ENCODE measurements at regions not wholly inside any gene's neighbourhood (a gene's known extent, or its start where the extent isn't known, plus 50 kb on each side); places are given as distances from the start of the nearest gene placed in this dataset.

GRCh38 chr6:6746333-6746969, 157.9 kb downstream of the LY86 start:
- TF ChIP-seq, protein P1, sequence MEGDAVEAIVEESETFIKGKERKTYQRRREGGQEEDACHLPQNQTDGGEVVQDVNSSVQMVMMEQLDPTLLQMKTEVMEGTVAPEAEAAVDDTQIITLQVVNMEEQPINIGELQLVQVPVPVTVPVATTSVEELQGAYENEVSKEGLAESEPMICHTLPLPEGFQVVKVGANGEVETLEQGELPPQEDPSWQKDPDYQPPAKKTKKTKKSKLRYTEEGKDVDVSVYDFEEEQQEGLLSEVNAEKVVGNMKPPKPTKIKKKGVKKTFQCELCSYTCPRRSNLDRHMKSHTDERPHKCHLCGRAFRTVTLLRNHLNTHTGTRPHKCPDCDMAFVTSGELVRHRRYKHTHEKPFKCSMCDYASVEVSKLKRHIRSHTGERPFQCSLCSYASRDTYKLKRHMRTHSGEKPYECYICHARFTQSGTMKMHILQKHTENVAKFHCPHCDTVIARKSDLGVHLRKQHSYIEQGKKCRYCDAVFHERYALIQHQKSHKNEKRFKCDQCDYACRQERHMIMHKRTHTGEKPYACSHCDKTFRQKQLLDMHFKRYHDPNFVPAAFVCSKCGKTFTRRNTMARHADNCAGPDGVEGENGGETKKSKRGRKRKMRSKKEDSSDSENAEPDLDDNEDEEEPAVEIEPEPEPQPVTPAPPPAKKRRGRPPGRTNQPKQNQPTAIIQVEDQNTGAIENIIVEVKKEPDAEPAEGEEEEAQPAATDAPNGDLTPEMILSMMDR (IDR thresholded peaks at IDR 0.05; ENCODE audit: control extremely low read depth, extremely low read depth, low read depth, missing control alignments) = no peak
- CTCF ChIA-PET = no interaction called here
- POLR2A ChIA-PET = no interaction called here
- DNase-seq (ENCODE audit: extremely low spot score) = no peak

- no peak for DNase-seq (ENCODE audit: extremely low spot score)
- POLR2A ChIA-PET = no interaction called here
- CTCF ChIA-PET = no interaction called here
- TF ChIP-seq, protein P1 (IDR thresholded peaks at IDR 0.05; ENCODE audit: control extremely low read depth, extremely low read depth, low read depth, missing control alignments) = no peak
Measured at GRCh38 chr6:6746970-6747338, 158.4 kb downstream of the LY86 start.

- TF ChIP-seq, protein P1 (IDR thresholded peaks at IDR 0.05; ENCODE audit: control extremely low read depth, extremely low read depth, low read depth, missing control alignments) = no peak
- POLR2A ChIA-PET = no interaction called here
- no peak for DNase-seq (ENCODE audit: extremely low spot score)
- CTCF ChIA-PET = no interaction called here
Measured at GRCh38 chr6:6747371-6747770, 158.9 kb downstream of the LY86 start.

GRCh38 chr6:6748001-6748400, 159.5 kb downstream of the LY86 start:
- ChIA-PET POLR2A (no interaction called here), CTCF (no interaction called here)
- DNase-seq (ENCODE audit: extremely low spot score) = no peak
- TF ChIP-seq, protein P1 (IDR thresholded peaks at IDR 0.05; ENCODE audit: control extremely low read depth, extremely low read depth, low read depth, missing control alignments) = no peak

- CTCF ChIA-PET = interaction anchor here (1.6 to 2.5 kb wide), 3 partner anchors 10 to 26 kb away, joined by 5 to 11 read pairs (median 6); no protein-coding TSS in a partner anchor
- POLR2A ChIA-PET = no interaction called here
- TF ChIP-seq, protein P1 (IDR thresholded peaks at IDR 0.05; ENCODE audit: control extremely low read depth, extremely low read depth, low read depth, missing control alignments) = no peak
- no peak for DNase-seq (ENCODE audit: extremely low spot score)
Measured at GRCh38 chr6:6749702-6750491, 161.4 kb downstream of the LY86 start.

DNA sequence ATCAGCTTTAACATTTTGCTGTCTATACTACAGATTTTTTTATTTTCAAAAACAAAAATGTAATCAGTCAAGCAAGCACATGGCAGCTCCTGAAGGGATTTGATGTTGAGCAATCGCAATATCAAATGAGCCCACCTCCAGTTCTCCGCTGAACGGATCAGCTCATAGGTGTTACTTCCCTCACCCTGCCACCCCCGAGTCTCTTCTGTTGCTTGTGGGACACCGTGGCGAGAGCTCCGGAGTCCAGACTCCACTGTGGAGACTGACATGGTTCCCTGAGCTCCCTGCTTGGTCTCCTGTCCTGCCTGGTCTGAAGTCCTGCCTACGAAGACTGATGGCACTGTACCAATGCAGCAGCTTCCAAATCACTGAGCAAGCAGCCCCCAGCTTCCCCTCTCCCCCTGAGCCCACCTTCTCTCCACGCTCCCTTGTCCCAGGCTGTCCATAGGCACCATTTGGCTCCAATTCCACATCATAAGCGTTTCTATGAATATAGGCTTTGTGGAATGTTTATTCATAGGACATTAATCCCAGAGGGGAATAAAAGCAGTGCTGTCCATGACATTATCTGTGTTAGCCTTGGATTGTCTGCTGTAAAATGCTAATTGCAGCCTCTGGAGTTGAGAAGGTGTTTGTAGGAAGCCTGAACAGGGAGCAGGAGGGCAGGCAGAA, 162.2 kb downstream of the LY86 start:
- ChIA-PET POLR2A (no interaction called here), CTCF (interaction anchor here (1.1 to 2.5 kb wide), 4 partner anchors 9 to 74 kb away, joined by 3 to 11 read pairs (median 6); no protein-coding TSS in a partner anchor)
- DNase-seq (ENCODE audit: extremely low spot score) = no peak
- TF ChIP-seq, protein P1 (IDR thresholded peaks at IDR 0.05; ENCODE audit: control extremely low read depth, extremely low read depth, low read depth, missing control alignments) = no peak
